ENCODE measurements at regions not wholly inside any gene's neighbourhood (a gene's known extent, or its start where the extent isn't known, plus 50 kb on each side); places are given as distances from the start of the nearest gene placed in this dataset.
"Not testable (repeated sequence)": the region's sequence is repeated elsewhere in the genome, so short reads cannot be mapped to it uniquely, and the experiment has no call there.

DNA sequence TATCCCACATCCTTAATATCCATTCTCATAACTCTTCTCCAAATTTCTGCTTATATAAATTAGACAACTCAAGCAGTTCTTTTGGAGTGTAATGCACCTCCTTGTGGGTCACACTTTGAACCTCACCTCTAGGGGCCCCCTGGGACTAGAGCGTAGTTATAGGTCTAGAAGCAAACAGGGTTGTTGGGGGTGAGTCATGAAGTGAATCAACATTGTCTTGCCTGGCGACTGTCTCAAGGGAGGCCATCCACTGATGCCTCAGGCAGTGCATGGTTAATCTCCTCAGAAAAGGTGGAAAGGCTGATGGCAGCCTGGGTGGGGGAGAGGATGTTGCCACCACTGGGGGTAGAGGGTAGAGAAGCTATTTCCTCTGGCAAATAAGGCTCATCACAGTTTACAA lies 129.1 kb downstream of the TNFRSF21 start:
- TF ChIP-seq Cebpa-rat (IDR thresholded peaks at IDR 0.05): no peak
- Histone ChIP-seq H4K20me1 (no peaks in the 10 kb centered on the region), H3K9ac (no peak overlapping the region), H3K27me3 (no peaks in the 10 kb centered on the region), H3K4me2 (no peak overlapping the region), H3K4me1 (no peaks in the 10 kb centered on the region), H3K36me3 (no peaks in the 10 kb centered on the region), H3K27ac (no peak overlapping the region), H3K4me3 (no peak overlapping the region), H3K9me3 (no peaks in the 10 kb centered on the region)

DNA sequence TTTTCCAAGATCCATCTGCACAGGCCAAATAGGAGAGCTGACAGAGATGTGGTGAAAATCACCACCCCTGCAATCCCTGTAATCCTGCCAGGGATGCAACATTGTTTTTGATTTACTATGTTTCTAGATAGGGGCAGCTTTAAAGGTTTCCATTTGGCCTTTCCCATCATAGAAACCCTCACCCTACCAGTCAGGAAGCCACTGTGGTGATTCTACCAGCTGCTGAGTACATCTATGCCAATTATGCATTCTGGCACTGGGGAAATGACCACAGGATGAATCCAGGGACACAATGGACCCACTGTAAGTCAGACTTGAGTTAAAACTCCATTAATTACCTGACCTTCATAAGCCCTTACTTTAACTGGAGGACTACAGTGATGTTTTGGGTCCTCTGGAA lies 130.4 kb downstream of the TNFRSF21 start:
- no peak for TF ChIP-seq Cebpa-rat (IDR thresholded peaks at IDR 0.05)
- no peaks in the 10 kb centered on the region for H4K20me1 ChIP-seq
- H3K4me3 ChIP-seq: no peak overlapping the region
- H3K9ac ChIP-seq: no peak overlapping the region
- no peaks in the 10 kb centered on the region for H3K9me3 ChIP-seq
- H3K4me2 ChIP-seq: no peak overlapping the region
- no peaks in the 10 kb centered on the region for H3K27me3 ChIP-seq
- no peaks in the 10 kb centered on the region for H3K36me3 ChIP-seq
- H3K4me1 ChIP-seq: no peaks in the 10 kb centered on the region
- H3K27ac ChIP-seq: no peak overlapping the region

- Histone ChIP-seq H4K20me1 (no peaks in the 10 kb centered on the region), H3K36me3 (no peaks in the 10 kb centered on the region), H3K4me3 (no peak overlapping the region), H3K9me3 (no peaks in the 10 kb centered on the region), H3K4me2 (no peak overlapping the region), H3K4me1 (peaks cover under 1% of the 10 kb centered on the region; the same call in 1 of the 2 replicates), H3K27ac (no peak overlapping the region), H3K9ac (no peak overlapping the region), H3K27me3 (no peaks in the 10 kb centered on the region)
- no peak for TF ChIP-seq Cebpa-rat (IDR thresholded peaks at IDR 0.05)
These were observed 133.5 kb upstream of the ADGRF1 start for GRCh38 chr6:47175656-47176055.

- no peak overlapping the region for H3K9ac ChIP-seq
- no peak for TF ChIP-seq Cebpa-rat (IDR thresholded peaks at IDR 0.05)
- no peaks in the 10 kb centered on the region for H3K9me3 ChIP-seq
- no peaks in the 10 kb centered on the region for H4K20me1 ChIP-seq
- H3K4me3 ChIP-seq: no peak overlapping the region
- H3K4me2 ChIP-seq: no peak overlapping the region
- H3K36me3 ChIP-seq: no peaks in the 10 kb centered on the region
- no peak overlapping the region for H3K27ac ChIP-seq
- H3K27me3 ChIP-seq: no peaks in the 10 kb centered on the region
- H3K4me1 ChIP-seq: peaks cover 9% of the 10 kb centered on the region
These were observed 132.4 kb upstream of the ADGRF1 start for GRCh38 chr6:47174502-47175023.

- not testable (repeated sequence) for H3K27ac ChIP-seq, H3K36me3 ChIP-seq, H3K4me1 ChIP-seq, H3K9me3 ChIP-seq, H4K20me1 ChIP-seq, H3K4me2 ChIP-seq, H3K27me3 ChIP-seq, H3K4me3 ChIP-seq, H3K9ac ChIP-seq
These were observed 131.9 kb upstream of the ADGRF1 start for GRCh38 chr6:47174063-47174462.

DNA sequence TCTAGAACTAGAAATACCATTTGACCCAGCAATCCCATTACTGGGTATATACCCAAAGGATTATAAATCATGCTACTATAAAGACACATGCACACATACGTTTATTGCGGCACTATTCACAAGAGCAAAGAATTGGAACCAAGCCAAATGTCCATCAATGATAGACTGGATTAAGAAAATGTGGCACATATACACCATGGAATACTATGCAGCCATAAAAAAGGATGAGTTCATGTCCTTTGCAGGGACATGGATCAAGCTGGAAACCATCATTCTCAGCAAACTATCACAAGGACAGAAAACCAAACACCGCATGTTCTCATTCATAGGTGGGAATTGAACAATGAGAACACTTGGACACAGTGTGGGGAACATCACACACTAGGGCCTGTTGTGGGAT lies 131.0 kb upstream of the ADGRF1 start:
- H3K9ac ChIP-seq, H3K4me3 ChIP-seq, H3K36me3 ChIP-seq, H3K27me3 ChIP-seq, H3K9me3 ChIP-seq, H3K4me1 ChIP-seq, H3K27ac ChIP-seq, H3K4me2 ChIP-seq, H4K20me1 ChIP-seq: not testable (repeated sequence)

DNA sequence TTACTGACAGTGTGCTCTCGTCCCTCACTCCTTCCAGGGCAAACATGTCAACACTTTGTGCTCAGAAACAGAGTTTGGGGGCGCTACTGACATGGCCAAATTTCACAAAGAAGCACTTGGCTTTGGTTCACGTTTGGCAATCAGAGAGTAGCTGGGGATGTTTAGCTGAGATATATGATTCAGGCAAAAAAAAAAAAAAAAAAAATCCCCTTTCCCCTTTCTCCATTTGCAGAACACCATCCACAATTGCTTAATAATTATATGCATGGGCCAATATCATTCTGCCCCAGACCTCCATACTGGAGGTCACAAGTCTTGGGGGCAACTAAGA lies 128.4 kb upstream of the ADGRF1 start:
- no peaks in the 10 kb centered on the region for H3K27me3 ChIP-seq
- no peaks in the 10 kb centered on the region for H3K36me3 ChIP-seq
- H3K9me3 ChIP-seq: no peaks in the 10 kb centered on the region
- peaks cover 25% of the 10 kb centered on the region for H3K4me1 ChIP-seq
- TF ChIP-seq Cebpa-rat (IDR thresholded peaks at IDR 0.05): no peak
- no peaks in the 10 kb centered on the region for H4K20me1 ChIP-seq
- no peak overlapping the region for H3K9ac ChIP-seq
- H3K27ac ChIP-seq: no peak overlapping the region
- H3K4me2 ChIP-seq: no peak overlapping the region
- no peak overlapping the region for H3K4me3 ChIP-seq

GRCh38 chr6:47169785-47170616 lies 127.9 kb upstream of the ADGRF1 start:
- H3K36me3 ChIP-seq: no peaks in the 10 kb centered on the region
- H3K9ac ChIP-seq: no peak overlapping the region
- H3K4me1 ChIP-seq: peaks cover 30% of the 10 kb centered on the region
- H3K27me3 ChIP-seq: no peaks in the 10 kb centered on the region
- no peaks in the 10 kb centered on the region for H3K9me3 ChIP-seq
- peak; percentile 65 for TF ChIP-seq Cebpa-rat (IDR thresholded peaks at IDR 0.05)
- no peak overlapping the region for H3K4me2 ChIP-seq
- H3K4me3 ChIP-seq: no peak overlapping the region
- H4K20me1 ChIP-seq: no peaks in the 10 kb centered on the region
- H3K27ac ChIP-seq: no peak overlapping the region

GRCh38 chr6:47168180-47168579 lies 126.0 kb upstream of the ADGRF1 start:
- Histone ChIP-seq H3K9me3 (no peaks in the 10 kb centered on the region), H3K27me3 (no peaks in the 10 kb centered on the region), H3K4me3 (no peak overlapping the region), H3K4me2 (no peak overlapping the region), H3K4me1 (peaks cover 35% of the 10 kb centered on the region), H4K20me1 (no peaks in the 10 kb centered on the region), H3K27ac (no peak overlapping the region), H3K36me3 (no peaks in the 10 kb centered on the region), H3K9ac (no peak overlapping the region)
- TF ChIP-seq Cebpa-rat (IDR thresholded peaks at IDR 0.05): no peak

DNA sequence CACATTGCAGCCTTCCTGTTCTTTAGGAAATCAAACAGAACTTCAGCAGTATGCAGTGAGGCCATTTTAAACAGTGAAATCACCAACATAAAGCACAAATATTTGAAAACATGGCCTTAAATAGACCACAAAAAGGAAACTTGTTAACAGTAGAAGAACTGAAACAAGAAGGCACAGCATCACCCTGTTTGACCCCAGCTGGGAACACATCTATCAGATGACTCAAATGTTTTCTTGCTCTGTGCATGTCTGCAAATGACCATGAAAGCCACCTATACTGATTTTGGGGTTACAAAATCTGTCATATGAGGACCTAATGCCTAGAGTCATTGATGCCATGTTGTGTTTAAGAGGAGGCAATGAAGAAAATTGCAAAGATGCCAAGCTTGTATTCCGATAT lies 123.8 kb upstream of the ADGRF1 start:
- TF ChIP-seq Cebpa-rat (IDR thresholded peaks at IDR 0.05): no peak
- Histone ChIP-seq H3K9me3 (no peaks in the 10 kb centered on the region), H4K20me1 (no peaks in the 10 kb centered on the region), H3K4me2 (peak overlapping the region; percentile 46), H3K4me1 (peaks cover 51% of the 10 kb centered on the region), H3K27ac (peak overlapping the region; percentile 65), H3K36me3 (no peaks in the 10 kb centered on the region), H3K27me3 (no peaks in the 10 kb centered on the region), H3K9ac (no peak overlapping the region), H3K4me3 (no peak overlapping the region)

DNA sequence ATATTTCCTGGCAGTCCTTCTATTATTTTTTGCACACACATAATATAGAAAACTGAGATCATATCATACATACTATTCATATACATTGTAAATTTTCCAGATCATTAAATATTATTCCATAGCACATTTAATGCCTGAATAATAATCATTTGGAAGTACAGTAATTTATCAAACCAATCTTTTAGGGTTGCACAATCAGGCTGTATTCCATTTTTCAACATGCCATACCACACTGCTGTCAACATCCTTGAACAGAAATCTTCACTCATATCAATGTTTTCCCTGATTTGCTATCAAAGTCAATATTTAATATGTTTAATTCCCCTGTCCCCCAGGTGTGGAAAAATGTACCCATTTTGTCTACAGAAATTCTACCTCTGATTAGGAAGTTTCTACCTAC lies 122.7 kb upstream of the ADGRF1 start:
- Histone ChIP-seq H3K9ac (no peak overlapping the region), H3K4me2 (no peak overlapping the region), H3K9me3 (no peaks in the 10 kb centered on the region), H4K20me1 (no peaks in the 10 kb centered on the region), H3K27ac (no peak overlapping the region), H3K4me1 (peaks cover 45% of the 10 kb centered on the region), H3K4me3 (no peak overlapping the region), H3K27me3 (no peaks in the 10 kb centered on the region), H3K36me3 (no peaks in the 10 kb centered on the region)
- no peak for TF ChIP-seq Cebpa-rat (IDR thresholded peaks at IDR 0.05)

Measured in BLaER1 (cell line).